Activated T-cell treated with anti-CD3 and anti-CD28 coated beads, Interleukin-2, amount 50 U/mL, for 4 hours (primary cell): ENCODE measurements at regions not wholly inside any gene's neighbourhood (a gene's known extent, or its start where the extent isn't known, plus 50 kb on each side); places are given as distances from the start of the nearest gene placed in this dataset.

Source experiments
- ATAC-seq, 2 donors: fragments of 200-7000 bp; cut with Tn5 transposase; one replicate each; pipeline ENCODE4 v1.10.0; 2021
- DNase-seq: peaks from one replicate; pipeline ENCODE4 v3.0.0-alpha.2; 2020
- H3K27me3 Mint-ChIP-seq: one replicate; pipeline ENCODE4 v1.8.0; 2021; ENCODE audit warnings: low read depth, mixed read lengths
- H3K36me3 Mint-ChIP-seq: one replicate; pipeline ENCODE4 v1.8.0; 2022; ENCODE audit warnings: mixed read lengths; ENCODE audit not compliant: insufficient read depth
- H3K4me1 Mint-ChIP-seq: one replicate; pipeline ENCODE4 v1.8.0; 2021; ENCODE audit warnings: low read depth, mixed read lengths
- H3K4me3 Mint-ChIP-seq: one replicate; pipeline ENCODE4 v1.8.0; 2021; ENCODE audit warnings: mild to moderate bottlenecking, moderate library complexity, mixed read lengths
- H3K9me3 Mint-ChIP-seq: one replicate; pipeline ENCODE4 v1.8.0; 2021; ENCODE audit warnings: mixed read lengths

DNA sequence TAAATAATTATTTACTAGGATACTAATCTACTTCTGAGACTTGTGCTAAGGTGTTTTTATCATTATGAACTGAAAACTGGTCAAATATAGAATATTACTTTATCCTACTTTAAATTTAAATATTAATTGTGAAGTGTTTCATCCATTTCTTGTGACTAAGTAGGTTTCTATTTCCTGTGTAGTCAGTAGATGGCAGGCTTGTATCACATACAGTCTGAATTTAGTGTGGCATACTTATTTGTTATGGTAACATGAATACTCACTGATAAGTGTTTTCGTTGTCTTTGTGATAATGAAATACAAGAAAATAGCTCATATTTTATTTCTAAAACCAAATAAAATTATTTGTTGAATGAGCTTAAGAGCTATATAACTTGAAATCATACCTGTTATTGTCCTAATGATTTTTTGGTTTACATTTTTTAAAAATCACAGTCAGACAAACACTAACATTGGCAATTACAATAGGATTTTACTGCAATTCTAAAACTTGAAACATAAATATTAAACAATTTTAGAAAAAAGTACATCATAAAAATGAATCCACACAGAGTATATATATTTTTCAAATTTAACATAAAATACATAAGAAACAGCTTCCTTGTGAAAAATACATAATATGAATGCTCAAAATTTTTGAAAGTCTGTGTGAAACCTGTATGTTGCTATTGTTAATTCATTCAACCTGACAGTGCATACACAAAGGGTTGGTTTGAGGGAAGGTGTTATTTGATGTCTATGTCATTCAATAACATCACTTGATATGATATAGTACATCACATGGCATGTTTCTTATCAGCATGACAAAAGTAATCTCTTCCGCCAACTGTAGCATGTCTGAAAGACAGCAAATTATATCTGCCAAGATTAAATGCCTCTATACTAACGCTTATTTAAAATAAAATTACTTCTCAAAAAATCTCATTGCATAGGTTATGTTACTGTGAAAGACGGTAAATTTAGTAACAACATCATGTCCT, 904.8 kb upstream of the PCDH20 start:
- no peaks in the 10 kb centered on the region for H3K36me3 Mint-ChIP-seq
- H3K4me3 Mint-ChIP-seq, result no peak overlapping the region
- ATAC-seq (no peak), DNase-seq (no peak)
- H3K9me3 Mint-ChIP-seq, result no peaks in the 10 kb centered on the region
- no peaks in the 10 kb centered on the region for H3K27me3 Mint-ChIP-seq
- H3K4me1 Mint-ChIP-seq, result no peaks in the 10 kb centered on the region

GRCh38 chr13:62309904-62310303, 894.3 kb upstream of the PCDH20 start:
- H3K36me3 Mint-ChIP-seq, result no peaks in the 10 kb centered on the region
- H3K4me3 Mint-ChIP-seq, result no peak overlapping the region
- ATAC-seq (no peak), DNase-seq (no peak)
- peaks cover 11% of the 10 kb centered on the region for H3K9me3 Mint-ChIP-seq
- no peaks in the 10 kb centered on the region for H3K27me3 Mint-ChIP-seq
- no peaks in the 10 kb centered on the region for H3K4me1 Mint-ChIP-seq

GRCh38 chr13:62305756-62306155, 890.1 kb upstream of the PCDH20 start:
- ATAC-seq, result no peak
- no peaks in the 10 kb centered on the region for H3K27me3 Mint-ChIP-seq
- no peak overlapping the region for H3K4me3 Mint-ChIP-seq
- peaks cover 6% of the 10 kb centered on the region for H3K9me3 Mint-ChIP-seq
- no peaks in the 10 kb centered on the region for H3K36me3 Mint-ChIP-seq
- no peaks in the 10 kb centered on the region for H3K4me1 Mint-ChIP-seq
- DNase-seq, result no peak

GRCh38 chr13:62302341-62302740, 886.7 kb upstream of the PCDH20 start:
- Mint-ChIP-seq H3K27me3 (no peaks in the 10 kb centered on the region), H3K9me3 (peaks cover 4% of the 10 kb centered on the region)
- ATAC-seq, result no peak

DNA sequence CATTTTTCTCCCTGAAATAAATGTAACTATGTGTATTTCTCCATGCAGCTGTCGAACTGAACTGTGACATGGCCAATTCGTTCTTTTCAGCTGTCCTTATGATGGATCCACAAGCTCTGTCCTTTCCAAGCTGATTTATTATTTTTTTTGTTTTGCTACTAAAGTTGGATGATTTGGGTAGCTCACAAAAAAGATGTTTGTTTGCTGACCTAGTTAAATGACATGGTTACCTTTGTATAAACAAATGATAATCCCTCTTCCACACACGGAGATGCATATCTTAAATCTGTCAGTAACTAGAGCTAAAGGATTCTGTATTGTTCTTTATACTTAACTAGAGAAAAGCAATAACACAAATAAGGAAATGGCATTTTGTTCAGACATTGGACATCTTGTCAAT, 884.3 kb upstream of the PCDH20 start:
- no peaks in the 10 kb centered on the region for H3K36me3 Mint-ChIP-seq
- no peaks in the 10 kb centered on the region for H3K4me1 Mint-ChIP-seq

More at GRCh38 chr13:62302341-62302740, 886.7 kb upstream of the PCDH20 start:
- Mint-ChIP-seq H3K4me3 (no peak overlapping the region), H3K4me1 (no peaks in the 10 kb centered on the region), H3K36me3 (no peaks in the 10 kb centered on the region)
- DNase-seq, result no peak

DNA sequence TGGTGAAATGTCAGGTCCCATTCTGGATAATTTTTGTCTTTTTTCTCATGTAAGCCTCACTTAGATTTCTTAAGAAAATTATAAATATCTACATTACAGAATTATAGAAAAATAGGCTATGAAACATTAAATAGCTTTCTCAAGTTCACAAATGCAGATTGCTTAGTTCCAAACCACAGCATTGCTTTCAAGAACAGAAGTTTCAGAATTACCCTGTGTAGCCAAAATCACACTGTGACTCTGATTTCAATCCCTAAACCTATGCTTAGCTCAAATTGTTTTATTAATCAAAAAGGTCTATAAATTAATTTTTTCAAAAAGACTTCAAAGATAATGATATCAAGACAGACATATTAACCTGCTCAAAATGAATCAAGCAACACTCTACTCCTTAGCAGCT, 881.2 kb upstream of the PCDH20 start:
- Mint-ChIP-seq H3K9me3 (peaks cover 5% of the 10 kb centered on the region), H3K4me1 (no peaks in the 10 kb centered on the region), H3K36me3 (no peaks in the 10 kb centered on the region), H3K4me3 (no peak overlapping the region), H3K27me3 (no peaks in the 10 kb centered on the region)
- ATAC-seq, result no peak
- DNase-seq, result no peak

More for the DNA sequence above, 884.3 kb upstream of the PCDH20 start:
- Mint-ChIP-seq H3K4me3 (no peak overlapping the region), H3K9me3 (peaks cover 4% of the 10 kb centered on the region), H3K27me3 (no peaks in the 10 kb centered on the region)
- ATAC-seq (no peak), DNase-seq (no peak)

DNA sequence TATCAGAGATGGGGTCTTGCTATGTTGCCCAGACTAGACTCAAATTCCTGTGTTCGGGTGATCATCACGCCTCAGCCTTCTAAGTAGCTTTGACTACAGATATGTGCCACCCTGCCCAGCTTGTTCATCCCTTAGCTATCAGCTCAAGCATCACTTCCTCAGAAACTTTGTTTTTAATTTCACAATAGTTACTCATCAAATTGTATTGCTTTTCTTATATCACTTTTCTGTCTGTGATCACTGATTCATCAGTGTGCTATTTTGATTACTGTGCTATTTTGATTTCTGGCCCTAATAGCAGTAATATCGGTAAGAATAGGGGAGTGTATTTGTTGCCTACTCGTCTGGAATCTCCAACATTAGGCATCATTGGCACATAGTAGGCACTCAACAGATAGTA, 878.6 kb upstream of the PCDH20 start:
- DNase-seq (no peak), ATAC-seq (no peak)
- peaks cover 14% of the 10 kb centered on the region for H3K9me3 Mint-ChIP-seq
- H3K4me3 Mint-ChIP-seq, result no peak overlapping the region
- H3K4me1 Mint-ChIP-seq, result no peaks in the 10 kb centered on the region
- H3K27me3 Mint-ChIP-seq, result no peaks in the 10 kb centered on the region
- H3K36me3 Mint-ChIP-seq, result no peaks in the 10 kb centered on the region

DNA sequence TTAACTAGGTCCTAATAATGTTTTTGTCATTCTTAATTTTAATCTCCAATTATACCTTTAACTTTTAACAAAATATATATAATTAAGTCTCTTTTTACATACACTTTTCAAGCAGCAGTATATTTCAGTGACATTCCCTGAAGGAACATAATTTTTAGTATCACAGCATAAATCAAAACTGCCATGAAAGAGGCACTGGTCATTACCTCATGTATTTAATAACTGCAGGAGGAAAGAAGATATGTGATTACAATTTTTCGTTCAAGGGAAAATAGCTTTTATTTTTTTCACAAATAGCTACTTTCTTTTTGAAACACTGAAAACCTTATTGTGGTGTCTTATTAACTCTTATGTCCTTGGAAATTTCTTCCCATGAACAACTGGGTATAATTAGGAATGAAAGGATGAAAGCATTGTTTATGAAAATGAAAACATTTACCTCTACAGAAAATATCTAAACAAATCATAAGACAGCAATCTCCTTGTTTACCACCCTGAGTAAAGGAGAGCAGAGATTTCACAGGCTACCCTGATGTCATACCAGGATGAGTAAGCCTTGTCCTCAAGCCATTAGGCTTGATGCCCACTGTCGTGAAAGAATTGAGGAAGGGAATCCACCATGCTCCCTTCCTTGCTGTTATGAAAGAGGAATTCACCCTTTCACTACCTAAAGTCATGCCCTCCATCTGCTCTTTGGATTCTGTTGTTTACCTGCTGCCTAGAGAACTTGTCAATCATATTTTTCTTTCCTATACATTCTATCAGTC, 877.2 kb upstream of the PCDH20 start:
- H3K36me3 Mint-ChIP-seq, result no peaks in the 10 kb centered on the region
- H3K4me1 Mint-ChIP-seq, result no peaks in the 10 kb centered on the region
- ATAC-seq (no peak), DNase-seq (no peak)
- H3K9me3 Mint-ChIP-seq, result peaks cover 14% of the 10 kb centered on the region
- no peak overlapping the region for H3K4me3 Mint-ChIP-seq
- no peaks in the 10 kb centered on the region for H3K27me3 Mint-ChIP-seq

DNA sequence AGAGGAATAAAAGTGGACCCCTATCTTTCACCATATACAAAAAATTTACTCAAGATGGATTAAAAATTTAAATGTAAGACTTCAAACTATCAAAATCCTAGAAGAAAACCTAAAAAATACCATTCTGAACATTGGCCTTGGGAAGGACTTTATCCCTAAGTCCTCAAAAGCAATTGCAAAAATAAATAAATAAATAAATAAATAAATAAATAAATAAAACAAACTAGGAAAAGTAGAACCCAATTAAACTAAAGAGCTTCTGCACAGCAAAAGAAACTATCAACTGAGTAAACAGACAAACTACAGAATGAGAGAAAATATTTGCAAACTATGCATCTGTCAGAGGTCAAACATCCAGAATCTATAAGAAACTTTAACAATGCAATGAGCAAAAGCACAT, 874.9 kb upstream of the PCDH20 start:
- DNase-seq, result no peak
- no peaks in the 10 kb centered on the region for H3K36me3 Mint-ChIP-seq
- no peak for ATAC-seq
- H3K9me3 Mint-ChIP-seq, result peaks cover 17% of the 10 kb centered on the region
- no peak overlapping the region for H3K4me3 Mint-ChIP-seq
- H3K4me1 Mint-ChIP-seq, result no peaks in the 10 kb centered on the region
- no peaks in the 10 kb centered on the region for H3K27me3 Mint-ChIP-seq

DNA sequence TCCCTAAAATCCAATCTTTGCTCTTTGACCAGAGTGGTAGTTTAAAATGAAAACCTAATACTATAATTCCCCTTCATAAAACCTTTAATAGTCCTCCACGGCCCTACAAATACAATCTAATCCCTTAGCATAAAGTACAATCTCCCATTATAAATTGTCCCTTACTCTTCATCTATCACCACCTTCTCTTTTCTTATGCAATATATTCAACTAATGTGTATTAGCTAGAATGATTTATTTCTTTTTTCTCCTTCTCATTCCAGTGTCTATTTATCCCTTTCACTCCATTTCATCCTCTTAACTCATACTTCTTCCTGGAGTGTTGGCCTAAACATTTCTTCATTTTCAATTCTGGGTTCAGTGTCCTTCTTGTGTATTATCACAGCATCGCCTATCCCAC, 872.1 kb upstream of the PCDH20 start:
- Mint-ChIP-seq H3K4me3 (no peak overlapping the region), H3K4me1 (no peaks in the 10 kb centered on the region), H3K27me3 (no peaks in the 10 kb centered on the region), H3K9me3 (peaks cover 19% of the 10 kb centered on the region), H3K36me3 (no peaks in the 10 kb centered on the region)
- ATAC-seq, result no peak
- no peak for DNase-seq

GRCh38 chr13:62280590-62280989, 864.9 kb upstream of the PCDH20 start:
- no peak for ATAC-seq
- Mint-ChIP-seq H3K4me3 (no peak overlapping the region), H3K4me1 (no peaks in the 10 kb centered on the region), H3K9me3 (peaks cover 20% of the 10 kb centered on the region), H3K27me3 (no peaks in the 10 kb centered on the region), H3K36me3 (no peaks in the 10 kb centered on the region)
- no peak for DNase-seq

GRCh38 chr13:62278271-62278670, 862.6 kb upstream of the PCDH20 start:
- ATAC-seq, result no peak

GRCh38 chr13:62251734-62252133, 836.1 kb upstream of the PCDH20 start:
- no peak for DNase-seq
- H3K4me3 Mint-ChIP-seq, result no peak overlapping the region
- peaks cover 7% of the 10 kb centered on the region for H3K9me3 Mint-ChIP-seq
- ATAC-seq, result no peak
- no peaks in the 10 kb centered on the region for H3K27me3 Mint-ChIP-seq
- no peaks in the 10 kb centered on the region for H3K4me1 Mint-ChIP-seq
- H3K36me3 Mint-ChIP-seq, result no peaks in the 10 kb centered on the region

More at GRCh38 chr13:62278271-62278670, 862.6 kb upstream of the PCDH20 start:
- Mint-ChIP-seq H3K4me3 (no peak overlapping the region), H3K27me3 (no peaks in the 10 kb centered on the region), H3K9me3 (peaks cover 28% of the 10 kb centered on the region), H3K4me1 (no peaks in the 10 kb centered on the region), H3K36me3 (no peaks in the 10 kb centered on the region)
- DNase-seq, result no peak

DNA sequence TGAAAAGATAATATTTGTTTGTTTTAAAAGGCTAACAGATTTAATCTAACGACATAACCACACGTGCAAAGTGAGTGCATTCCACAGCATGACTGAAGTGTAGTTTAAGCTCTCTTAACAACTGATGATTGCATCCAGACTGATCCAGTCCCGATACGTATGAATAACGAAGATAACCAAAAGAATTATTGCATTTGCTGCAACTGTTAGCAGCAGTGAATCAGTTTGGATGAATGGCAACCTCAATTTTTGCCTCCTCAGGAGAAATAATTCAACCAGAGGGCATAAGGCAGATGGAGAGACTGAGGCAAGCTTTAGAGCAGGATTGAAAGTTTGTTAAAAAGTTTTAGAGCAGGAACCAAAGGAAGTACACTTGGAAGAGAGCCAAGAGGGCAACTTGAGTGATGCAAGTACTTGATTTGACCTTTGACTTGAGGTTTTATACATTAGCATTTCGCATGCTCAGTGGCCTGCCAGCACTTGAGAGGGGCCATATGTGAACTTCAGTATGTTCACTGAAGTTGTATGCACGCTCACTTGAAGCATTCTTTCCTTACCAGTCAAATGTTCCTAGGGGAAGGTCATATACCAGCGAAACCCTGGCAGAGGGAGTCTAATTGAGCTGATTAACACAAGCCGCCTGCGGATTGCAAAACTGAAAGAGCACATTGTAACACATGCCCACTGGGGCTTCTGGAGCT, 835.0 kb upstream of the PCDH20 start:
- Mint-ChIP-seq H3K4me3 (no peak overlapping the region), H3K9me3 (peaks cover 7% of the 10 kb centered on the region), H3K4me1 (no peaks in the 10 kb centered on the region)

More for the DNA sequence above, 835.0 kb upstream of the PCDH20 start:
- Mint-ChIP-seq H3K27me3 (no peaks in the 10 kb centered on the region), H3K36me3 (no peaks in the 10 kb centered on the region)
- DNase-seq, result no peak
- ATAC-seq, result no peak
